ENCODE measurements at regions not wholly inside any gene's neighbourhood (a gene's known extent, or its start where the extent isn't known, plus 50 kb on each side); places are given as distances from the start of the nearest gene placed in this dataset.

- TF ChIP-seq CTCF (IDR thresholded peaks at IDR 0.05) (no peak), POLR2A (IDR thresholded peaks at IDR 0.05) (no peak)
Measured at GRCh38 chr15:35298509-35298908, 213.4 kb upstream of the NANOGP8 start.

Measured in thyroid gland (tissue), 4 donors.